A549 (cell line): ENCODE measurements at regions not wholly inside any gene's neighbourhood (a gene's known extent, or its start where the extent isn't known, plus 50 kb on each side); places are given as distances from the start of the nearest gene placed in this dataset.

Source experiments
- ATAC-seq, 2 experiments: fragments of 200-7000 bp in 1 of 2; fragments of >200 bp in 1 of 2; cut with Nextera tagmentation in 1 of 2; cut with Tn5 transposase in 1 of 2; 3 replicates each; pipeline versions ENCODE4 v1.8.0 to v1.9.1; 2018 to 2020; ENCODE audit warnings: mild to moderate bottlenecking in 1 of 2, moderate library complexity in 1 of 2
- CTCF ChIA-PET: fragments of 300-600 bp; sonication (Branson Sonifier 250); formaldehyde crosslinking; extraction: SDS; loops from one replicate; lab custom pipeline; 2021; ENCODE audit warnings: antibody characterized with exemption, inconsistent platforms; lab: Yijun Ruan, JAX
- POLR2A ChIA-PET: fragments of 350-600 bp; formaldehyde crosslinking; extraction: SDS; loops from one replicate; lab custom pipeline; 2021; ENCODE audit warnings: antibody characterized with exemption, inconsistent platforms; lab: Yijun Ruan, JAX
- DNase-seq, 2 experiments: peaks; one replicate each; pipeline versions ENCODE4 v3.0.0 to v3.0.0-alpha.2; 2011 to 2016; ENCODE audit warnings: low read depth in 1 of 2, low spot score in 1 of 2
- FAIRE-seq: peaks from 2 replicates; lab custom pipeline; 2011; peaks lifted over from hg19 to GRCh38; lab: Jason Lieb, UNC
- H3K27ac ChIP-seq, 2 experiments: fragments of >200 bp; sonication (Bioruptor Twin); formaldehyde crosslinking; 3 replicates each; pipeline ENCODE4 v1.5.1; 2016 to 2017
- H3K4me1 ChIP-seq: fragments of >200 bp; sonication (Bioruptor Twin); formaldehyde crosslinking; 3 replicates; pipeline ENCODE4 v1.6.1; 2016
- H3K4me2 ChIP-seq: fragments of >200 bp; sonication (Bioruptor Twin); formaldehyde crosslinking; 3 replicates; pipeline ENCODE4 v1.6.1; 2016
- H3K4me3 ChIP-seq: fragments of >200 bp; sonication (Bioruptor Twin); formaldehyde crosslinking; 3 replicates; pipeline ENCODE4 v1.5.1; 2016
- H3K9me3 ChIP-seq: fragments of >200 bp; sonication (Bioruptor Twin); formaldehyde crosslinking; 3 replicates; pipeline ENCODE4 v1.6.1; 2016
- CEBPB ChIP-seq, 2 experiments: fragments of >200 bp in 1 of 2; sonication (Bioruptor Twin) in 1 of 2; formaldehyde crosslinking in 1 of 2; IDR thresholded peaks; 2 replicates each; pipeline ENCODE4 v1.6.1; 2012 to 2016
- CHD2 ChIP-seq: fragments of 150-350 bp; IDR thresholded peaks from 2 replicates; pipeline ENCODE4 v1.6.1; 2014; ENCODE audit warnings: low read length; ENCODE audit not compliant: partially characterized antibody
- E2F6 ChIP-seq: IDR thresholded peaks from 2 replicates; pipeline ENCODE4 v1.6.1; 2012; ENCODE audit warnings: low read depth, borderline replicate concordance
- EHF ChIP-seq: fragments of 250-450 bp; sonication (Bioruptor Pico); IDR thresholded peaks from 2 replicates; pipeline ENCODE4 v1.5.0; 2020; ENCODE audit warnings: mild to moderate bottlenecking
- ESRRA ChIP-seq: fragments of 150-350 bp; IDR thresholded peaks from 2 replicates; pipeline ENCODE4 v1.6.1; 2014; ENCODE audit warnings: mild to moderate bottlenecking, low read length, borderline replicate concordance
- FOSB ChIP-seq: fragments of 250-450 bp; sonication (Bioruptor Pico); IDR thresholded peaks from 2 replicates; pipeline ENCODE4 v1.5.0; 2020; ENCODE audit warnings: mild to moderate bottlenecking, moderate library complexity
- FOSL2 ChIP-seq, 2 experiments: fragments of 450-650 bp in 1 of 2; fragments of >200 bp in 1 of 2; sonication (Bioruptor Twin) in 1 of 2; formaldehyde crosslinking; IDR thresholded peaks; 2 replicates each; pipeline versions ENCODE4 v1.5.0 to v1.6.1; 2016 to 2020; ENCODE audit warnings: mild to moderate bottlenecking in 1 of 2, moderate library complexity in 1 of 2
- HEYL ChIP-seq: fragments of 250-450 bp; sonication (Bioruptor Pico); IDR thresholded peaks from 2 replicates; pipeline ENCODE4 v1.8.0; 2021; ENCODE audit warnings: mild to moderate bottlenecking, moderate library complexity
- JUNB ChIP-seq: fragments of >200 bp; sonication (Bioruptor Twin); formaldehyde crosslinking; IDR thresholded peaks from 2 replicates; pipeline ENCODE4 v1.6.1; 2016
- KDM1A ChIP-seq: fragments of 200-600 bp; sonication (generic); IDR thresholded peaks from 2 replicates; pipeline ENCODE4 v1.6.1; 2016; ENCODE audit warnings: low read depth, mild to moderate bottlenecking
- KDM5A ChIP-seq: fragments of 200-600 bp; sonication (generic); IDR thresholded peaks from 2 replicates; pipeline ENCODE4 v1.6.1; 2016; ENCODE audit warnings: antibody characterized with exemption, mild to moderate bottlenecking
- POLR2A ChIP-seq: IDR thresholded peaks from 2 replicates; pipeline ENCODE4 v1.6.1; 2012; ENCODE audit warnings: mild to moderate bottlenecking, low read length
- RAD21 ChIP-seq, 2 experiments: fragments of >200 bp in 1 of 2; sonication (Bioruptor Twin) in 1 of 2; formaldehyde crosslinking in 1 of 2; IDR thresholded peaks in 1 of 2; conservative IDR thresholded peaks in 1 of 2; 2 replicates in 1 of 2; 3 replicates in 1 of 2; pipeline ENCODE4 v1.6.1; 2012 to 2018; ENCODE audit warnings: inconsistent platforms in 1 of 2
- RARB ChIP-seq: fragments of 250-450 bp; sonication (Bioruptor Pico); IDR thresholded peaks from 2 replicates; pipeline ENCODE4 v1.8.0; 2021; ENCODE audit warnings: mild to moderate bottlenecking, moderate library complexity
- RNF2 ChIP-seq: fragments of 200-600 bp; sonication (generic); IDR thresholded peaks from 2 replicates; pipeline ENCODE4 v1.6.1; 2016; ENCODE audit warnings: low read depth, mild to moderate bottlenecking, antibody characterized with exemption, moderate library complexity, borderline replicate concordance
- SMC3 ChIP-seq: fragments of >200 bp; sonication (Bioruptor Twin); formaldehyde crosslinking; IDR thresholded peaks from 3 replicates; pipeline ENCODE4 v1.6.1; 2018; ENCODE audit warnings: inconsistent platforms
- SREBF2 ChIP-seq: fragments of 450-650 bp; IDR thresholded peaks from 2 replicates; pipeline ENCODE4 v1.6.1; 2014; ENCODE audit warnings: mild to moderate bottlenecking, moderate library complexity
- TP53 ChIP-seq: fragments of 250-450 bp; sonication (Bioruptor Pico); IDR thresholded peaks from 2 replicates; pipeline ENCODE4 v1.5.0; 2021; ENCODE audit warnings: mild to moderate bottlenecking, moderate library complexity
- ZNF302 ChIP-seq: fragments of 250-450 bp; sonication (Bioruptor Pico); IDR thresholded peaks from 2 replicates; pipeline ENCODE4 v1.9.0; 2021; ENCODE audit warnings: inconsistent platforms, mild to moderate bottlenecking, moderate library complexity
- ZSCAN20 ChIP-seq: fragments of 250-450 bp; sonication (Bioruptor Pico); IDR thresholded peaks from 2 replicates; pipeline ENCODE4 v1.8.0; 2022; ENCODE audit warnings: mild to moderate bottlenecking, moderate library complexity
- WGBS: methylation state at CpG from one replicate; pipeline ENCODE4 v1.1.6; 2017; ENCODE audit errors: missing lambda C conversion rate; 5-methylcytosine and 5-hydroxymethylcytosine counted together

- no peak for FAIRE-seq
- no peaks in the 10 kb centered on the region for H3K9me3 ChIP-seq
- TF ChIP-seq POLR2A, result no peak
- no peak for TF ChIP-seq RARB (CRISPR knock-in tag)
- TF ChIP-seq ESRRA, result no peak
- no peak for TF ChIP-seq SREBF2
- TF ChIP-seq, all 56 proteins: peak for 0
- Histone ChIP-seq H3K4me3 (no peak overlapping the region), H3K27ac (peak overlapping the region in 1 of 2 experiments; percentile 48; a peak in 1 of 6 replicates), H3K4me2 (no peak overlapping the region), H3K4me1 (peaks cover 21% of the 10 kb centered on the region)
- WGBS, result 90% methylated on average over 2 of the region's 2 CpGs
- ChIA-PET CTCF (no interaction called here), POLR2A (no interaction called here)
- no peak for DNase-seq
- ATAC-seq, result no peak
Observed at GRCh38 chr5:159734366-159734765, 181.9 kb upstream of the ADRA1B start.

DNA sequence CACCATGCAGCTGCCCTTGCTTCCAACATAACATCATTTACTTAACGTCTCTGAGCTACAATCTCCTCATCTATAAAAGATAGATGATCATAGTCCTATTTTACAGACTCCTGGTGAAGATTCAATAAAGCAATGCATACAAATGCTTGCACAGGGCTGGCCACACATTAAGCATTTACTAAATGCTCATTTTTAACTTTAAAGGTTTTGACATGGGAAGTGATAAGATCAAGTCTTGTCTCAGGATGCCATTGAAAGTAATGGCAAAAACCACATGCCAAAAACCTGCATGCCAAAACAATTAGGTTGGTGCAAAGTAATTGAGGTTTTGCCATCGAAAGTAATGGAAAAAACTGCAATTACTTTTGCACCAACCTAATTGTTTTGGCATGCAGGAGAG, 181.2 kb upstream of the ADRA1B start:
- no peak overlapping the region for H3K4me3 ChIP-seq
- WGBS, result 73% methylated on average over 2 of the region's 2 CpGs
- POLR2A ChIA-PET, result no interaction called here
- no peak for FAIRE-seq
- ATAC-seq, result no peak
- H3K4me2 ChIP-seq, result peak overlapping the region; percentile 49; the same call in 1 of the 3 replicates
- no peak for TF ChIP-seq HEYL (CRISPR knock-in tag)
- no peaks in the 10 kb centered on the region for H3K9me3 ChIP-seq
- DNase-seq, result no peak
- H3K4me1 ChIP-seq, result peaks cover 21% of the 10 kb centered on the region
- CTCF ChIA-PET, result no interaction called here
- H3K27ac ChIP-seq, result peak overlapping the region in 1 of 2 experiments; percentile 48; a peak in 1 of 6 replicates

DNA sequence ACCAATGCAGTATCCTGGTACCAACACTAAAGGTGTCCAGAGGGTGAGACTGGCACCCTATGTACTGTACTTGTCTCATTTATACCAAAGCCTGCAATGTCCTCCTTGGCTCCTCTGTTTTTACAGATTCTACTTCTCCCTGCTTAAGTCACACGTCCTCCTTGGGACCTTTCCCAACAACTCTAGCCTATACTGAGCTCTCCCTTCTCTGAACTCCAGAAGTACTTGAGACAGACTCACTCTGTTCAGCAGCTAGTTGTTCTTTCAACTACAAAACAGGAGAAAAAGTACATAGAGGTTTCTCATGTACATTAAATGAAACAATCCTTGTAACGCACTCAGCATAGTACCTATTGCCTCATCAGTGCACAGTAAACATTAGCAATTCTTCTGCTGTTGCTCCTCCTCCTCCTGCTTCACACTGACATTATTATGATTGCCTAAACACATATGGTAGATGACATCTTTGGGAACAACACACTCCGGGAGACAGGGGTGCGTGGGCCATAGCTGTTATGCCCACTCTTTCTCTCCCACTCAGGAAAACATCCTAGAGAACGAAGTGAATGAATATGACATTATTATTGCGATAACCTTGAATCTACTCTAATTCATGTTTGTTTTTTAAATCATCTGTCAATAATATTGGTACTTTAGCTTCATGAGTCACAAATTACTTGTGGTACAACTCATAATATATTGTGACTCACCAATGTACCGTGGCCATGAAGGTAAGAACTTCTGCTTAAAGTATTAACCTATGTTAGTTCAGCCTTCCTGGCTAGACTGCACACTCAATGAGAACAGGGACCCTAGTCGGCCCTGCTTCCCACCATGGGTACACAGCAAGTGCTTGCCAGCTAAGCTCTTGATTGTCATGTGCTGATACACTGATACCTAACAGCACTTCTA, 180.3 kb upstream of the ADRA1B start:
- 30% methylated on average over 8 of the region's 8 CpGs for WGBS
- FAIRE-seq (peak; percentile 90), DNase-seq (no peak), ATAC-seq (peak; percentile 56 to 67)
- peak overlapping the region; percentile 49 for H3K4me2 ChIP-seq
- ChIA-PET POLR2A (no interaction called here), CTCF (no interaction called here)
- peak overlapping the region in 1 of 2 experiments; percentile 48; a peak in 1 of 6 replicates for H3K27ac ChIP-seq
- H3K4me1 ChIP-seq, result peaks cover 21% of the 10 kb centered on the region
- H3K4me3 ChIP-seq, result no peak overlapping the region
- TF ChIP-seq JUNB (0 out of 2 replicates have a peak, but pooled peaks have one; percentile 36), FOSL2 (IDR thresholded peaks at IDR 0.05) (0 out of 2 replicates have a peak, but pooled peaks have one; percentile 19), FOSL2 (CRISPR knock-in tag; IDR thresholded peaks at IDR 0.05) (peak; percentile 78), CEBPB (IDR thresholded peaks at IDR 0.05) (peak; percentile 28 to 71; a peak in 3 of 4 replicates), CHD2 (no peak), ZSCAN20 (no peak)
- no peaks in the 10 kb centered on the region for H3K9me3 ChIP-seq

- 60% methylated on average over 2 of the region's 2 CpGs for WGBS
- H3K27ac ChIP-seq, result peak overlapping the region in 1 of 2 experiments; percentile 44; a peak in 1 of 6 replicates
- CTCF ChIA-PET, result interaction anchor here (1.1 kb wide), 1 partner anchor 180 kb away, joined by 3 read pairs; the partner anchor contains the start of gene ADRA1B
Observed at GRCh38 chr5:159736844-159737243, 179.4 kb upstream of the ADRA1B start.

GRCh38 chr5:159737263-159737662, 179.0 kb upstream of the ADRA1B start:
- ChIA-PET POLR2A (no interaction called here), CTCF (interaction anchor here (1.1 kb wide), 1 partner anchor 179 kb away, joined by 3 read pairs; the partner anchor contains the start of gene ADRA1B)
- peaks cover 21% of the 10 kb centered on the region for H3K4me1 ChIP-seq
- DNase-seq, result no peak
- H3K4me3 ChIP-seq, result no peak overlapping the region
- TF ChIP-seq FOSB (CRISPR knock-in tag) (no peak), KDM1A (no peak), E2F6 (no peak), RNF2 (no peak), ZSCAN20 (no peak), HEYL (CRISPR knock-in tag) (no peak), SMC3 (no peak), TP53 (no peak), RAD21 (conservative IDR thresholded peaks at IDR 0.05 in 1 of 2, IDR thresholded peaks at IDR 0.05 in 1 of 2) (no peak), RARB (CRISPR knock-in tag) (no peak), SREBF2 (no peak)
- 79% methylated on average over 5 of the region's 5 CpGs for WGBS
- FAIRE-seq, result no peak
- peak overlapping the region in 1 of 2 experiments; percentile 44; a peak in 1 of 6 replicates for H3K27ac ChIP-seq
- no peak for ATAC-seq
- H3K4me2 ChIP-seq, result no peak overlapping the region
- H3K9me3 ChIP-seq, result no peaks in the 10 kb centered on the region

More at GRCh38 chr5:159736844-159737243, 179.4 kb upstream of the ADRA1B start:
- H3K9me3 ChIP-seq, result no peaks in the 10 kb centered on the region
- H3K4me3 ChIP-seq, result no peak overlapping the region
- no peak for TF ChIP-seq EHF
- TF ChIP-seq E2F6, result no peak
- no peak for TF ChIP-seq KDM5A
- no peak for TF ChIP-seq SMC3
- no peak for TF ChIP-seq ZNF302 (CRISPR knock-in tag)
- peaks cover 21% of the 10 kb centered on the region for H3K4me1 ChIP-seq
- DNase-seq, result no peak
- ATAC-seq, result no peak
- POLR2A ChIA-PET, result no interaction called here
- H3K4me2 ChIP-seq, result no peak overlapping the region; the same call in 1 of the 3 replicates
- FAIRE-seq, result no peak
